ENCODE measurements at regions not wholly inside any gene's neighbourhood (a gene's known extent, or its start where the extent isn't known, plus 50 kb on each side); places are given as distances from the start of the nearest gene placed in this dataset.
A peak's percentile ranks its signal among the peaks of the same experiment; 100 is the strongest.

GRCh38 chr1:81682490-81682889 is 118.2 kb upstream of the ADGRL2 start:
- no peaks in the 10 kb centered on the region for H3K27me3 ChIP-seq (ENCODE audit: low read depth)
- H3K4me1 ChIP-seq: peaks cover 30% of the 10 kb centered on the region
- H3K36me3 ChIP-seq: no peaks in the 10 kb centered on the region
- peaks cover 13% of the 10 kb centered on the region for H3K9me3 ChIP-seq (replicated peaks)
- intact Hi-C loops (cut with micrococcal nuclease): no loop called here
- no peak overlapping the region for H3K27ac ChIP-seq (replicated peaks)
- TF ChIP-seq CTCF (IDR thresholded peaks at IDR 0.05; ENCODE audit: borderline replicate concordance): no peak
- no peak for DNase-seq
- no peak overlapping the region for H3K4me3 ChIP-seq

- TF ChIP-seq CTCF (IDR thresholded peaks at IDR 0.05; ENCODE audit: borderline replicate concordance): no peak
- Histone ChIP-seq H3K9me3 (replicated peaks) (peaks cover 6% of the 10 kb centered on the region), H3K4me3 (no peak overlapping the region), H3K4me1 (peaks cover 30% of the 10 kb centered on the region), H3K36me3 (no peaks in the 10 kb centered on the region), H3K27me3 (ENCODE audit: low read depth) (no peaks in the 10 kb centered on the region), H3K27ac (replicated peaks) (no peak overlapping the region)
- DNase-seq: no peak
- intact Hi-C loops (cut with micrococcal nuclease): no loop called here
Observed at GRCh38 chr1:81681601-81682266, 119.0 kb upstream of the ADGRL2 start.

- intact Hi-C loops (cut with micrococcal nuclease): no loop called here
Observed at GRCh38 chr1:81681114-81681513, 119.6 kb upstream of the ADGRL2 start.

GRCh38 chr1:81679942-81680341 is 120.8 kb upstream of the ADGRL2 start:
- H3K9me3 ChIP-seq (replicated peaks): no peaks in the 10 kb centered on the region

More at GRCh38 chr1:81681114-81681513, 119.6 kb upstream of the ADGRL2 start:
- no peak overlapping the region for H3K27ac ChIP-seq (replicated peaks)
- H3K27me3 ChIP-seq (ENCODE audit: low read depth): no peaks in the 10 kb centered on the region
- H3K36me3 ChIP-seq: no peaks in the 10 kb centered on the region
- H3K4me3 ChIP-seq: no peak overlapping the region
- TF ChIP-seq CTCF (IDR thresholded peaks at IDR 0.05; ENCODE audit: borderline replicate concordance): no peak
- no peak for DNase-seq
- H3K4me1 ChIP-seq: peaks cover 30% of the 10 kb centered on the region
- no peaks in the 10 kb centered on the region for H3K9me3 ChIP-seq (replicated peaks)

GRCh38 chr1:81678779-81679178 is 122.0 kb upstream of the ADGRL2 start:
- no peaks in the 10 kb centered on the region for H3K27me3 ChIP-seq (ENCODE audit: low read depth)
- H3K4me3 ChIP-seq: no peak overlapping the region
- no peaks in the 10 kb centered on the region for H3K36me3 ChIP-seq
- intact Hi-C loops (cut with micrococcal nuclease): no loop called here
- no peak overlapping the region for H3K27ac ChIP-seq (replicated peaks)
- H3K4me1 ChIP-seq: peaks cover 30% of the 10 kb centered on the region
- no peak for TF ChIP-seq CTCF (IDR thresholded peaks at IDR 0.05; ENCODE audit: borderline replicate concordance)
- no peaks in the 10 kb centered on the region for H3K9me3 ChIP-seq (replicated peaks)
- no peak for DNase-seq

More at GRCh38 chr1:81679942-81680341, 120.8 kb upstream of the ADGRL2 start:
- Histone ChIP-seq H3K27me3 (ENCODE audit: low read depth) (no peaks in the 10 kb centered on the region), H3K4me1 (peaks cover 30% of the 10 kb centered on the region), H3K4me3 (peak overlapping the region; percentile 30), H3K36me3 (no peaks in the 10 kb centered on the region), H3K27ac (replicated peaks) (peak overlapping the region; percentile 9)
- no peak for TF ChIP-seq CTCF (IDR thresholded peaks at IDR 0.05; ENCODE audit: borderline replicate concordance)
- DNase-seq: no peak
- intact Hi-C loops (cut with micrococcal nuclease): no loop called here
